Stimulated activated CD4-positive, alpha-beta T cell treated with anti-CD3 and anti-CD28 coated beads, Interleukin-12 subunit alpha, Interleukin-12 subunit beta, amount 100 ng/mL, for 48 hours (primary cell): ENCODE measurements at regions not wholly inside any gene's neighbourhood (a gene's known extent, or its start where the extent isn't known, plus 50 kb on each side); places are given as distances from the start of the nearest gene placed in this dataset.
"Not testable (repeated sequence)": the region's sequence is repeated elsewhere in the genome, so short reads cannot be mapped to it uniquely, and the experiment has no call there.

ENCODE experiments used
- DNase-seq, 3 donors: peaks; one replicate each; pipeline ENCODE4 v3.0.0-alpha.2; 2020; ENCODE audit warnings: low read depth in 2 of 3, low spot score in 1 of 3

DNA sequence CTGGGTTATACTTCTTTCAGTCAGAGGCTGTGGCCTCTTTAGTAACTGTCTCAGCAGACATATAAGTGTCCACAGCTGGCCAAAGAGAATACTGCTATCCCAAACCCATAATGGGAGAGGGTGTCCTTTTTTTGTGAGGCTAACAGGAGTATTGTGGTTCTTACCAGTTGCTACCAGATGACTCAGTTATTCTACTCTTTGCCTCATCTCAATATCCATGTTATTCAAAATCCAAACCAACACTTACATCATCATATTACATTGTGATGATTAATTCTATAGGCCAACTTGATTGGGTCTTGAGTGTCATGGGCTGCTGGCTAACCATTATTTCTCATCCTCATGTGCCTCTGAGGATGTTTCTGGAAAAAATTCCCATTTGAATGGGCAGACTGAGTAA, 120.9 kb downstream of the TMEM168 start:
- DNase-seq, result no peak

DNA sequence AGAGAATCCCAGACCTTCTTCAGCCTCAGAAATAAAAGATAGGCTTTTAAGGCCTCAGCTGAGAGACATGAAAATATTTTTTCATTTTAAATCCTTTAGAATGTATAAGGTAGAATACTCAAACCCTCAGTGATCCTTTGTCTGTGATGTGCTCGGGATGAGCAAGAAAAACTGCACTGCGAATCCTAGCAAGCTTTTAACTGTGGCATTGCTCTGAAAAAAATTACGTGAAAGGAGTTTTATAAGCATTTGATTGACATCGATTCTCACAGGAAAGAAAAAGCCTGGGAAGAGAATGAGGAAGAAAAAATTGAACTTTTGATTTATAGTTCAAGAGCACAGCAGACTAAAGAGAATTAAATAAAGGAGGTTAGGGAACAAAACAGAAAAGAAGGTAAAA, 120.0 kb downstream of the TMEM168 start:
- no peak for DNase-seq

- no peak for DNase-seq
Measured at GRCh38 chr7:112678626-112679025, 111.6 kb downstream of the TMEM168 start.

- DNase-seq, result not testable (repeated sequence)
Measured at GRCh38 chr7:112689466-112690177, 100.6 kb downstream of the TMEM168 start.

GRCh38 chr7:112692333-112692732, 97.9 kb downstream of the TMEM168 start:
- DNase-seq, result no peak

DNA sequence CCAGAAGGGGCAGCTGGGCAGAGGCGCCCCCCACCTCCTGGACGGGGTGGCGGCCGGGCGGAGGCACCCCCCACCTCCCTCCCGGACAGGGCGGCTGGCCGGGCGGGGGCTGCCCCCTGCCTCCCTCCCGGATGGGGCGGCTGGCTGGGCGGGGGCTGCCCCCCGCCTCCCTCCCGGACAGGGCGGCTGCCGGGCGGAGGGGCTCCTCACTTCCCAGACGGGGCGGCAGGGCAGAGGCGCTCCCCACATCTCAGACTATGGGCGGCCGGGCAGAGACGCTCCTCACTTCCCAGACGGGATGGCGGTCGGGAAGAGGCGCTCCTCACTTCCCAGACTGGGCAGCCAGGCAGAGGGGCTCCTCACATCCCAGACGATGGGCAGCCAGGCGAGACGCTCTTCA, 93.0 kb downstream of the TMEM168 start:
- DNase-seq, result not testable (repeated sequence)

GRCh38 chr7:112699725-112700513, 90.3 kb downstream of the TMEM168 start:
- DNase-seq, result no peak

DNA sequence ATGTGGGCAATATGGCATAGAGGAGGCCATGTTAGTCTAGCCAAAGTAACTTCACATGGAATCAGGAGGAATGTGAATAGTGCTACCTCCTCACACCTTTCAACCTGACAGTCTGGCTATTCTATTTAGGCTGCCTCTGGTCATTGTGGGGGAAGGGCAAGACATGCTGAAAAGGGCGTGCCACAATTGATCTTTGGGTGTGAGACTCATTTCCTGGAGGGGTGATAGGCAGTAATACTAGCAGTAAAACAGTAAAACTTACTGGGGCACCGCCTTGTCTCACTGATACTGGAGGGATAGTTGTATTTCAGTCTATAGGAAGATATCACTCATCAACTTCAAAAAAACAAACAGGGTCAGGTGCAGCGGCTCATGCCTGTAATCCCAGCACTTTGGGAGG, 88.7 kb downstream of the TMEM168 start:
- no peak for DNase-seq

GRCh38 chr7:112707655-112708054, 82.5 kb downstream of the TMEM168 start:
- no peak for DNase-seq

DNA sequence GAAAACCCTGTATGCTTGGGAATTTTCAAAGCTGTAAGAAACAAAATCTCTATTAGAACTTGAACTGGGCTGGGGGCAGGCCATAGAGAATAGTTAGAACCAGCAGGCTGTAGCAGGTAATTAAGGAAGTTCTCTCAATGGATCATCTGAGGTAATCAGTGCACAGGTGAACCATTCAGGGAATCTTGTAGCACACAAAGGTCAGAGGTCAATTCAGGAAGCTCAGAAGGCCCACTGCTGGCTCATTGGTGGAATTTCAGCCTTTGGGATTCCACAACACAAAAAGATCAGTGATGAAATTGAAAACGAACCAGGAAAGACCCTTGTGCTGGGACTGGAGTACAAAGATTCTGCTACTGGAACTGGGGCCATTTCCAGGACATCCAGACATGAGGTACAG, 82.0 kb downstream of the TMEM168 start:
- DNase-seq, result no peak
